Astrocyte (in vitro differentiated cells and primary cell): ENCODE measurements at regions not wholly inside any gene's neighbourhood (a gene's known extent, or its start where the extent isn't known, plus 50 kb on each side); places are given as distances from the start of the nearest gene placed in this dataset.

ENCODE experiments used
- DNase-seq: peaks from one replicate; pipeline ENCODE4 v3.0.0-alpha.2; 2010; ENCODE audit warnings: low read depth
- FAIRE-seq: peaks from 2 replicates; lab custom pipeline; 2011; peaks lifted over from hg19 to GRCh38; lab: Jason Lieb, UNC
- H2AFZ ChIP-seq: 2 replicates; pipeline ENCODE4 v1.6.0; 2012; ENCODE audit warnings: low read depth, low read length, inconsistent platforms
- H3K27ac ChIP-seq: 2 replicates; pipeline ENCODE4 v1.5.1; 2011; ENCODE audit warnings: low read depth, low read length, inconsistent platforms
- H3K27me3 ChIP-seq: 2 replicates; pipeline ENCODE4 v1.6.0; 2011; ENCODE audit warnings: low read length, inconsistent platforms; ENCODE audit not compliant: insufficient read depth
- H3K36me3 ChIP-seq: 2 replicates; pipeline ENCODE4 v1.5.1; 2011; ENCODE audit warnings: low read length, inconsistent platforms; ENCODE audit not compliant: insufficient read depth
- H3K4me1 ChIP-seq: 2 replicates; pipeline ENCODE4 v1.5.1; 2011; ENCODE audit warnings: low read length, inconsistent platforms; ENCODE audit not compliant: insufficient read depth
- H3K4me2 ChIP-seq: 2 replicates; pipeline ENCODE4 v1.6.0; 2012; ENCODE audit warnings: low read length, inconsistent platforms
- H3K4me3 ChIP-seq: 2 replicates; pipeline ENCODE4 v1.5.1; 2011; ENCODE audit warnings: low read depth, mild to moderate bottlenecking, low read length, inconsistent platforms; ENCODE audit not compliant: insufficient read depth
- H3K79me2 ChIP-seq: 2 replicates; pipeline ENCODE4 v1.6.0; 2012; ENCODE audit warnings: mild to moderate bottlenecking, low read length, inconsistent platforms; ENCODE audit not compliant: insufficient read depth
- H3K9ac ChIP-seq: 2 replicates; pipeline ENCODE4 v1.6.0; 2012; ENCODE audit warnings: mild to moderate bottlenecking, low read length, inconsistent platforms
- H3K9me3 ChIP-seq: 2 replicates; pipeline ENCODE4 v1.5.1; 2012; ENCODE audit warnings: low read depth, mild to moderate bottlenecking, low read length, inconsistent platforms; ENCODE audit not compliant: insufficient read depth
- H4K20me1 ChIP-seq: 2 replicates; pipeline ENCODE4 v1.6.0; 2012; ENCODE audit warnings: low read length, inconsistent platforms; ENCODE audit not compliant: insufficient read depth
- H3K27ac Mint-ChIP-seq: one replicate; pipeline ENCODE4 v1.8.0; 2021; ENCODE audit warnings: mild to moderate bottlenecking, mixed read lengths; ENCODE audit not compliant: unreplicated experiment
- H3K27me3 Mint-ChIP-seq: one replicate; pipeline ENCODE4 v1.8.0; 2021; ENCODE audit warnings: low read depth, mixed read lengths; ENCODE audit not compliant: unreplicated experiment
- H3K36me3 Mint-ChIP-seq: one replicate; pipeline ENCODE4 v1.8.0; 2021; ENCODE audit warnings: low read depth, mixed read lengths; ENCODE audit not compliant: unreplicated experiment
- H3K4me1 Mint-ChIP-seq: one replicate; pipeline ENCODE4 v1.8.0; 2021; ENCODE audit warnings: low read depth, mixed read lengths; ENCODE audit not compliant: unreplicated experiment
- H3K4me3 Mint-ChIP-seq: one replicate; pipeline ENCODE4 v1.8.0; 2021; ENCODE audit warnings: mild to moderate bottlenecking, moderate library complexity, mixed read lengths; ENCODE audit not compliant: unreplicated experiment
- H3K9me3 Mint-ChIP-seq: one replicate; pipeline ENCODE4 v1.8.0; 2021; ENCODE audit warnings: mild to moderate bottlenecking, mixed read lengths; ENCODE audit not compliant: unreplicated experiment
- CTCF ChIP-seq: IDR thresholded peaks from 2 replicates; pipeline ENCODE4 v1.5.1; 2011; ENCODE audit warnings: low read depth, mild to moderate bottlenecking, inconsistent platforms, low read length, moderate library complexity; ENCODE audit not compliant: insufficient read depth
- EZH2 ChIP-seq: IDR thresholded peaks from 2 replicates; pipeline ENCODE4 v1.6.1; 2012; ENCODE audit warnings: mild to moderate bottlenecking, low read length, inconsistent platforms; ENCODE audit not compliant: insufficient read depth

GRCh38 chr10:130230036-130230435 lies 93.8 kb downstream of the GLRX3 start:
- Mint-ChIP-seq H3K4me1 (no peaks in the 10 kb centered on the region), H3K27me3 (peaks cover 4% of the 10 kb centered on the region), H3K4me3 (no peak overlapping the region), H3K36me3 (peaks cover 3% of the 10 kb centered on the region), H3K27ac (no peak overlapping the region), H3K9me3 (peaks cover 11% of the 10 kb centered on the region)
- TF ChIP-seq CTCF, result no peak
- no peak for TF ChIP-seq EZH2
- Histone ChIP-seq H4K20me1 (no peaks in the 10 kb centered on the region), H3K27ac (no peak overlapping the region), H3K9me3 (peaks cover 19% of the 10 kb centered on the region), H3K4me1 (no peaks in the 10 kb centered on the region), H3K4me3 (no peak overlapping the region), H3K27me3 (no peaks in the 10 kb centered on the region), H3K36me3 (no peaks in the 10 kb centered on the region), H3K79me2 (no peaks in the 10 kb centered on the region), H2AFZ (no peak overlapping the region), H3K4me2 (no peak overlapping the region), H3K9ac (no peak overlapping the region)
- FAIRE-seq (no peak), DNase-seq (no peak)

GRCh38 chr10:130230611-130231010 lies 94.4 kb downstream of the GLRX3 start:
- peaks cover 3% of the 10 kb centered on the region for H3K36me3 Mint-ChIP-seq
- H3K9me3 Mint-ChIP-seq, result peaks cover 11% of the 10 kb centered on the region
- no peak overlapping the region for H3K9ac ChIP-seq
- no peak overlapping the region for H3K27ac Mint-ChIP-seq
- no peak overlapping the region for H2AFZ ChIP-seq
- H3K9me3 ChIP-seq, result peaks cover 22% of the 10 kb centered on the region
- TF ChIP-seq EZH2, result no peak
- TF ChIP-seq CTCF, result no peak
- FAIRE-seq (no peak), DNase-seq (no peak)
- H3K79me2 ChIP-seq, result no peaks in the 10 kb centered on the region
- H3K4me3 ChIP-seq, result no peak overlapping the region
- H3K4me1 Mint-ChIP-seq, result no peaks in the 10 kb centered on the region
- H3K4me2 ChIP-seq, result no peak overlapping the region
- no peak overlapping the region for H3K4me3 Mint-ChIP-seq
- H4K20me1 ChIP-seq, result no peaks in the 10 kb centered on the region
- H3K27me3 ChIP-seq, result no peaks in the 10 kb centered on the region
- H3K27ac ChIP-seq, result no peak overlapping the region
- H3K27me3 Mint-ChIP-seq, result peaks cover 4% of the 10 kb centered on the region
- H3K4me1 ChIP-seq, result no peaks in the 10 kb centered on the region
- no peaks in the 10 kb centered on the region for H3K36me3 ChIP-seq

- no peak overlapping the region for H3K4me3 ChIP-seq
- no peaks in the 10 kb centered on the region for H3K27me3 ChIP-seq
- DNase-seq (no peak), FAIRE-seq (no peak)
- no peak overlapping the region for H3K4me2 ChIP-seq
- Mint-ChIP-seq H3K4me1 (no peaks in the 10 kb centered on the region), H3K4me3 (no peak overlapping the region), H3K27ac (no peak overlapping the region), H3K9me3 (peaks cover 11% of the 10 kb centered on the region), H3K27me3 (peaks cover 4% of the 10 kb centered on the region), H3K36me3 (peaks cover 3% of the 10 kb centered on the region)
- H3K4me1 ChIP-seq, result no peaks in the 10 kb centered on the region
- H4K20me1 ChIP-seq, result no peaks in the 10 kb centered on the region
- TF ChIP-seq EZH2, result no peak
- TF ChIP-seq CTCF, result no peak
- no peak overlapping the region for H3K27ac ChIP-seq
- H3K9ac ChIP-seq, result no peak overlapping the region
- peaks cover 17% of the 10 kb centered on the region for H3K9me3 ChIP-seq
- H2AFZ ChIP-seq, result no peak overlapping the region
- H3K79me2 ChIP-seq, result no peaks in the 10 kb centered on the region
- H3K36me3 ChIP-seq, result no peaks in the 10 kb centered on the region
Measured at GRCh38 chr10:130231251-130231741, 95.1 kb downstream of the GLRX3 start.
